ENCODE measurements at regions not wholly inside any gene's neighbourhood (a gene's known extent, or its start where the extent isn't known, plus 50 kb on each side); places are given as distances from the start of the nearest gene placed in this dataset.
"Not testable (repeated sequence)": the region's sequence is repeated elsewhere in the genome, so short reads cannot be mapped to it uniquely, and the experiment has no call there.

GRCh38 chr15:77909182-77909940 lies 168.2 kb downstream of the TBC1D2B start:
- no peak for DNase-seq

- not testable (repeated sequence) for DNase-seq
Measured at GRCh38 chr15:77908752-77909111, 168.8 kb downstream of the TBC1D2B start.

- DNase-seq: peak; percentile 28
Measured at GRCh38 chr15:77907824-77908751, 169.4 kb downstream of the TBC1D2B start.

GRCh38 chr15:77906062-77906990 lies 171.2 kb downstream of the TBC1D2B start:
- DNase-seq: not testable (repeated sequence)

GRCh38 chr15:77905301-77905920 lies 172.1 kb downstream of the TBC1D2B start:
- no peak for DNase-seq

- DNase-seq: no peak
Measured at GRCh38 chr15:77904901-77905300, 172.6 kb downstream of the TBC1D2B start.

GRCh38 chr15:77904436-77904821 lies 173.1 kb downstream of the TBC1D2B start:
- DNase-seq: no peak

GRCh38 chr15:77903761-77904435 lies 173.6 kb downstream of the TBC1D2B start:
- not testable (repeated sequence) for DNase-seq

GRCh38 chr15:77902921-77903760 lies 174.4 kb downstream of the TBC1D2B start:
- not testable (repeated sequence) for DNase-seq

GRCh38 chr15:77901921-77902750 lies 175.4 kb downstream of the TBC1D2B start:
- no peak for DNase-seq

- no peak for DNase-seq
Measured at GRCh38 chr15:77901251-77901881, 176.1 kb downstream of the TBC1D2B start.

- DNase-seq: peak; percentile 52
Measured at GRCh38 chr15:77900331-77900963, 177.1 kb downstream of the TBC1D2B start.

- not testable (repeated sequence) for DNase-seq
Measured at GRCh38 chr15:77899776-77900175, 177.7 kb downstream of the TBC1D2B start.

- DNase-seq: no peak
Measured at GRCh38 chr15:77898811-77899730, 178.4 kb downstream of the TBC1D2B start.

- no peak for DNase-seq
Measured at GRCh38 chr15:77897896-77898406, 179.6 kb downstream of the TBC1D2B start.

GRCh38 chr15:77897113-77897895 lies 180.2 kb downstream of the TBC1D2B start:
- not testable (repeated sequence) for DNase-seq
